Neuron (in vitro differentiated cells): ENCODE measurements at regions not wholly inside any gene's neighbourhood (a gene's known extent, or its start where the extent isn't known, plus 50 kb on each side); places are given as distances from the start of the nearest gene placed in this dataset.
A peak's percentile ranks its signal among the peaks of the same experiment; 100 is the strongest.

Experiments
- H2AFZ ChIP-seq: one replicate; pipeline ENCODE4 v1.6.1; 2013; ENCODE audit warnings: low read depth, mild to moderate bottlenecking, inconsistent platforms, low read length, moderate library complexity
- H3K27me3 ChIP-seq: one replicate; pipeline ENCODE4 v1.6.1; 2013; ENCODE audit warnings: low read length; ENCODE audit not compliant: insufficient read depth
- H3K36me3 ChIP-seq: one replicate; pipeline ENCODE4 v1.6.1; 2013; ENCODE audit warnings: low read length; ENCODE audit not compliant: insufficient read depth
- H3K4me1 ChIP-seq: one replicate; pipeline ENCODE4 v1.6.1; 2013; ENCODE audit warnings: low read length; ENCODE audit not compliant: insufficient read depth
- H3K4me3 ChIP-seq: 2 replicates; pipeline ENCODE4 v1.5.1; 2013; ENCODE audit warnings: mild to moderate bottlenecking, low read length, moderate library complexity
- H3K9me3 ChIP-seq: one replicate; pipeline ENCODE4 v1.6.1; 2013; ENCODE audit warnings: low read length

GRCh38 chr6:168909288-168909687, 344.4 kb downstream of the THBS2 start:
- no peak overlapping the region for H3K4me3 ChIP-seq
- H3K4me1 ChIP-seq = peaks cover 3% of the 10 kb centered on the region
- no peaks in the 10 kb centered on the region for H3K36me3 ChIP-seq
- H3K27me3 ChIP-seq = no peaks in the 10 kb centered on the region
- no peaks in the 10 kb centered on the region for H3K9me3 ChIP-seq
- H2AFZ ChIP-seq = no peak overlapping the region

GRCh38 chr6:168908887-168909286, 344.8 kb downstream of the THBS2 start:
- Histone ChIP-seq H3K9me3 (no peaks in the 10 kb centered on the region), H2AFZ (no peak overlapping the region), H3K4me1 (peaks cover 3% of the 10 kb centered on the region), H3K4me3 (no peak overlapping the region), H3K27me3 (no peaks in the 10 kb centered on the region), H3K36me3 (no peaks in the 10 kb centered on the region)

- Histone ChIP-seq H3K9me3 (no peaks in the 10 kb centered on the region), H2AFZ (no peak overlapping the region), H3K4me3 (no peak overlapping the region), H3K36me3 (no peaks in the 10 kb centered on the region), H3K27me3 (no peaks in the 10 kb centered on the region), H3K4me1 (peaks cover 3% of the 10 kb centered on the region)
These were observed 345.5 kb downstream of the THBS2 start for GRCh38 chr6:168908166-168908565.

- H3K9me3 ChIP-seq = no peaks in the 10 kb centered on the region
These were observed 347.3 kb downstream of the THBS2 start for GRCh38 chr6:168906391-168906790.

GRCh38 chr6:168905451-168906090, 348.1 kb downstream of the THBS2 start:
- H3K4me1 ChIP-seq = peaks cover 3% of the 10 kb centered on the region
- no peaks in the 10 kb centered on the region for H3K36me3 ChIP-seq
- no peak overlapping the region for H2AFZ ChIP-seq
- H3K9me3 ChIP-seq = no peaks in the 10 kb centered on the region
- H3K27me3 ChIP-seq = no peaks in the 10 kb centered on the region
- H3K4me3 ChIP-seq = no peak overlapping the region

More at GRCh38 chr6:168906391-168906790, 347.3 kb downstream of the THBS2 start:
- no peak overlapping the region for H2AFZ ChIP-seq
- peaks cover 3% of the 10 kb centered on the region for H3K4me1 ChIP-seq
- no peaks in the 10 kb centered on the region for H3K27me3 ChIP-seq
- H3K4me3 ChIP-seq = no peak overlapping the region
- H3K36me3 ChIP-seq = no peaks in the 10 kb centered on the region

- Histone ChIP-seq H3K27me3 (no peaks in the 10 kb centered on the region), H3K9me3 (no peaks in the 10 kb centered on the region), H3K4me3 (no peak overlapping the region), H3K4me1 (peaks cover 3% of the 10 kb centered on the region), H2AFZ (no peak overlapping the region), H3K36me3 (no peaks in the 10 kb centered on the region)
These were observed 349.9 kb downstream of the THBS2 start for GRCh38 chr6:168903613-168904345.

GRCh38 chr6:168902075-168902474, 351.6 kb downstream of the THBS2 start:
- Histone ChIP-seq H3K36me3 (no peaks in the 10 kb centered on the region), H3K4me1 (peaks cover 3% of the 10 kb centered on the region), H3K27me3 (no peaks in the 10 kb centered on the region), H3K9me3 (no peaks in the 10 kb centered on the region), H3K4me3 (no peak overlapping the region), H2AFZ (no peak overlapping the region)

GRCh38 chr6:168901076-168901475, 352.6 kb downstream of the THBS2 start:
- peaks cover 5% of the 10 kb centered on the region for H3K9me3 ChIP-seq
- no peak overlapping the region for H2AFZ ChIP-seq
- H3K4me3 ChIP-seq = no peak overlapping the region
- H3K27me3 ChIP-seq = no peaks in the 10 kb centered on the region
- no peaks in the 10 kb centered on the region for H3K36me3 ChIP-seq
- H3K4me1 ChIP-seq = no peaks in the 10 kb centered on the region

GRCh38 chr6:168896321-168896720, 357.3 kb downstream of the THBS2 start:
- Histone ChIP-seq H3K27me3 (no peaks in the 10 kb centered on the region), H2AFZ (no peak overlapping the region), H3K4me1 (no peaks in the 10 kb centered on the region)

GRCh38 chr6:168895102-168895812, 358.4 kb downstream of the THBS2 start:
- Histone ChIP-seq H3K9me3 (peaks cover 5% of the 10 kb centered on the region), H3K4me3 (peak overlapping the region; percentile 14), H3K27me3 (no peaks in the 10 kb centered on the region), H2AFZ (peak overlapping the region; percentile 15), H3K36me3 (no peaks in the 10 kb centered on the region), H3K4me1 (no peaks in the 10 kb centered on the region)

More at GRCh38 chr6:168896321-168896720, 357.3 kb downstream of the THBS2 start:
- Histone ChIP-seq H3K36me3 (no peaks in the 10 kb centered on the region), H3K4me3 (no peak overlapping the region), H3K9me3 (peaks cover 5% of the 10 kb centered on the region)

GRCh38 chr6:168892031-168892430, 361.6 kb downstream of the THBS2 start:
- H3K27me3 ChIP-seq = no peaks in the 10 kb centered on the region
- peaks cover 5% of the 10 kb centered on the region for H3K9me3 ChIP-seq
- H3K36me3 ChIP-seq = no peaks in the 10 kb centered on the region
- no peak overlapping the region for H3K4me3 ChIP-seq
- H2AFZ ChIP-seq = no peak overlapping the region
- H3K4me1 ChIP-seq = no peaks in the 10 kb centered on the region

- no peaks in the 10 kb centered on the region for H3K36me3 ChIP-seq
- H3K9me3 ChIP-seq = no peaks in the 10 kb centered on the region
- no peak overlapping the region for H3K4me3 ChIP-seq
- H3K27me3 ChIP-seq = no peaks in the 10 kb centered on the region
- H2AFZ ChIP-seq = no peak overlapping the region
- H3K4me1 ChIP-seq = no peaks in the 10 kb centered on the region
These were observed 362.7 kb downstream of the THBS2 start for GRCh38 chr6:168890981-168891365.

GRCh38 chr6:168890306-168890980, 363.2 kb downstream of the THBS2 start:
- Histone ChIP-seq H3K36me3 (no peaks in the 10 kb centered on the region), H2AFZ (no peak overlapping the region), H3K4me3 (no peak overlapping the region), H3K9me3 (no peaks in the 10 kb centered on the region), H3K27me3 (no peaks in the 10 kb centered on the region), H3K4me1 (no peaks in the 10 kb centered on the region)
